Stimulated activated CD8-positive, alpha-beta memory T cell treated with anti-CD3 and anti-CD28 coated beads, Interleukin-12 subunit alpha, Interleukin-12 subunit beta, amount 100 ng/mL, for 24 hours (primary cell): ENCODE measurements at regions not wholly inside any gene's neighbourhood (a gene's known extent, or its start where the extent isn't known, plus 50 kb on each side); places are given as distances from the start of the nearest gene placed in this dataset.

Source experiments
- DNase-seq: peaks from one replicate; pipeline ENCODE4 v3.0.0-alpha.2; 2020; ENCODE audit errors: extremely low read depth

- DNase-seq: no peak
Measured at GRCh38 chr3:104458657-104459056, 908.1 kb upstream of the ALCAM start.

- DNase-seq: no peak
Measured at GRCh38 chr3:104460477-104461406, 906.0 kb upstream of the ALCAM start.

GRCh38 chr3:104461431-104461830, 905.3 kb upstream of the ALCAM start:
- DNase-seq: no peak

GRCh38 chr3:104472221-104472620, 894.5 kb upstream of the ALCAM start:
- no peak for DNase-seq

- DNase-seq: no peak
Measured at GRCh38 chr3:104474011-104474410, 892.7 kb upstream of the ALCAM start.

- DNase-seq: no peak
Measured at GRCh38 chr3:104503022-104503421, 863.7 kb upstream of the ALCAM start.

- no peak for DNase-seq
Measured at GRCh38 chr3:104510131-104510849, 856.4 kb upstream of the ALCAM start.

GRCh38 chr3:104514371-104514770, 852.3 kb upstream of the ALCAM start:
- DNase-seq: no peak

GRCh38 chr3:104514776-104515175, 851.9 kb upstream of the ALCAM start:
- no peak for DNase-seq

- DNase-seq: no peak
Measured at GRCh38 chr3:104519068-104519467, 847.6 kb upstream of the ALCAM start.

- no peak for DNase-seq
Measured at GRCh38 chr3:104519468-104520227, 847.1 kb upstream of the ALCAM start.

- no peak for DNase-seq
Measured at GRCh38 chr3:104520228-104520655, 846.5 kb upstream of the ALCAM start.

GRCh38 chr3:104521606-104522336, 844.9 kb upstream of the ALCAM start:
- no peak for DNase-seq

- no peak for DNase-seq
Measured at GRCh38 chr3:104523136-104523535, 843.6 kb upstream of the ALCAM start.

- DNase-seq: no peak
Measured at GRCh38 chr3:104526901-104527401, 839.8 kb upstream of the ALCAM start.

GRCh38 chr3:104530934-104531333, 835.8 kb upstream of the ALCAM start:
- DNase-seq: no peak

- DNase-seq: no peak
Measured at GRCh38 chr3:104536715-104537114, 830.0 kb upstream of the ALCAM start.

GRCh38 chr3:104537323-104537722, 829.4 kb upstream of the ALCAM start:
- no peak for DNase-seq

GRCh38 chr3:104546301-104546700, 820.4 kb upstream of the ALCAM start:
- no peak for DNase-seq

- no peak for DNase-seq
Measured at GRCh38 chr3:104547031-104547430, 819.7 kb upstream of the ALCAM start.

GRCh38 chr3:104548401-104548800, 818.3 kb upstream of the ALCAM start:
- DNase-seq: no peak
